Transverse colon (tissue), 4 donors: ENCODE measurements at regions not wholly inside any gene's neighbourhood (a gene's known extent, or its start where the extent isn't known, plus 50 kb on each side); places are given as distances from the start of the nearest gene placed in this dataset.

Experiments
- CTCF ChIP-seq, 5 experiments: fragments of 200-600 bp in 3 of 5; fragments of 450-650 bp in 2 of 5; sonication (generic) in 3 of 5; IDR thresholded peaks; 1 replicate in 2 of 5; 2 replicates in 3 of 5; pipeline ENCODE4 v1.5.1; 2016 to 2017; ENCODE audit warnings: antibody characterized with exemption in 5 of 5, inconsistent platforms in 3 of 5, mild to moderate bottlenecking in 2 of 5, moderate library complexity in 1 of 5
- EP300 ChIP-seq: sonication (generic); formaldehyde crosslinking; IDR thresholded peaks from one replicate; pipeline ENCODE4 v1.6.1; 2017; ENCODE audit warnings: antibody characterized with exemption, low read depth
- POLR2A ChIP-seq: fragments of 450-650 bp; IDR thresholded peaks from one replicate; pipeline ENCODE4 v1.6.1; 2016; ENCODE audit warnings: antibody characterized with exemption, mild to moderate bottlenecking, moderate library complexity
- POLR2AphosphoS5 ChIP-seq, 3 donors: sonication (generic); formaldehyde crosslinking; IDR thresholded peaks; one replicate each; pipeline ENCODE4 v1.6.1; 2016; ENCODE audit warnings: antibody characterized with exemption in 3 of 3

GRCh38 chr2:160657196-160657595 lies 163.6 kb upstream of the RBMS1 start:
- no peak for TF ChIP-seq CTCF (IDR thresholded peaks at IDR 0.05)
- no peak for TF ChIP-seq POLR2A
- no peak for TF ChIP-seq POLR2AphosphoS5 (IDR thresholded peaks at IDR 0.05)
- TF ChIP-seq EP300, result no peak
